Femur (tissue), 1 donor: ENCODE measurements at regions not wholly inside any gene's neighbourhood (a gene's known extent, or its start where the extent isn't known, plus 50 kb on each side); places are given as distances from the start of the nearest gene placed in this dataset.
"Not testable (repeated sequence)": the region's sequence is repeated elsewhere in the genome, so short reads cannot be mapped to it uniquely, and the experiment has no call there.

Source experiments
- DNase-seq: peaks from one replicate; pipeline ENCODE4 v3.0.0-alpha.2; 2017

DNA sequence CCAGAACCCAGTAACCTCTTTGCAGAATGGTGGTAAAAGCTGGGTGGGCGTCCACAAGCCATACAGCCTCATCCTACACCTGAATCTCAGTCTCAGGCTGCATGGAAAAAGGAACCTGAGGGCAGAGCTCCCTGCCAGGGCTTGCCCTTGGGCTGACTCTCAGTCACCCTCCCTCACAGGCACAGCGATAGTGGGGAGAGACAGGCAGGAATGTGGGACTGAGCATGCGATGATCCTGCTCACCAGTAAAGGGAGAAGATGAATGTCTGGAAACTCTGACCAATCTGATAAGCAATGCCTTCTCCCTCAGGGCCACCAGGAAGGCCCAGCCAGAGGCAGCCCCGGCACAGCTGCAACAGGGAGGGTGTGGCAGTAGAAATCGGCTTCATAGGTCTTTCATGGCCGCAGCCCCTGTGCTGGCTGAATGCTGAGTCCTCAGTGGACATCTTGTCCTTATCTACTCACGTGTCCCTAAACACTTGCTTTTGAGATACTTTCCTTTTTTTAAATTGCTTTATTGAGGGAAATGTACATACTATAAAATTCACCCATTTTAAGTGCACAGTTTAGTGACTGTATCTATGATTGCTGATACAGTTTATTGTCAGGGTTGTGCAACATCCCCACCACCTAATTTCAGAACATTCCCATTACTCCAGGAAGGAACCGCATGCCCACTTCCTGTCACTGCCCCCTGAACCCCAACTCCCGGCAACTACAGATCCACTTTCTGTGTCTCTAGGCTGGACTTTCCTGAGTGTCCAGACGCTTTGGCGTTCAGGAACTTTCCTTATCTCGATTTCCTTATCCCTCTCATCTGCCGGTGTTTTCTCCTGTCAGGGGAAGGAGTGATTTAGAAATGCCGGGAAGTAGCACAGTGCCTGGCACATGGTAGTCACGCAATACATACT is 258.1 kb downstream of the PCNX1 start:
- DNase-seq: no peak

DNA sequence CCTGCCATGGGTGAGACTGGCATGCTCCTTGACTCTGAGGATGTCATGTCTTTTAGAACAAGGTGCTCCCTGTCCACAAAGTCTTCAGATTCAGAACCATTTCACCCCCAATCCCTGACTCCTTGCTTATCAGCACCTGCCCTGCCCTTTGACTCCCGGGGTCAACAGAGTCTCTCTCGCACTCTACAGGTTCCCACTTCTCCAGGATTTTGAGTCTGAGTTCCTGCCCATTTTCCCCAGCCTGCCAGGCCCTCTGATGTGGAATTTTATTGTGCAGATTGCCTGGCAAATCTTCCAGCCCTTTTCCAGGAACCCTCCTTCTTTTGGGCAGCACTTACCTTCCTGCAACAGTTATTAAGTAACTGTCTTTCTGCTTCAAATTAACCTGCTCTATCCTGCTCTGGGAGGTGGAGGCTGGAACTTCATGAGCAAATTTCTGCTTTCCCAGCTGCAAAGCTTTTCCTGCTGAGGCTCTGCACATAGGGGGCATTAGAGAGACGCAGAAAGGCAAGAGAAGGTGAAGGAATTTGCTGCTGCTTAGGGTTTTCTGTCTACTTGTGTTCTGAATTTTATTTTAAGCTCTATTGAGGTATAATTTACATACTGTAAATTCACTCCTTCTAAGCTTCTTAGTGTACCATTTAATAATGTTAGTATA is 259.1 kb downstream of the PCNX1 start:
- DNase-seq: peak; percentile 48

- not testable (repeated sequence) for DNase-seq
These were observed 260.2 kb downstream of the PCNX1 start for GRCh38 chr14:71167325-71167950.

DNA sequence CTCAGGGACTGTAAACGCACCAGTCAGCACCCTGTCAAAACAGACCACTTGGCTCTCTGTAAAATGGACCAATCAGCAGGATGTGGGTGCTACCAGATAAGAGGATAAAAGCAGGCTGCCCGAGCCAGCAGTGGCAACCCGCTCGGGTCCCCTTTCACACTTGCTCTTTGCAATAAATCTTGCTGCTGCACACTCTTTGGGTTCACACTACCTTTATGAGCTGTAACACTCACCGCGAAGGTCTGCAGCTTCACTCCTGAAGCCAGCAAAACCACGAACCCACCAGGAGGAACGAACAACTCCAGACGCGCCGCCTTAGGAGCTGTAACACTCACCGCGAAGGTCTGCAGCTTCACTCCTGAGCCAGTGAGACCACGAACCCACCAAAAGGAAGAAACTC is 260.9 kb downstream of the PCNX1 start:
- not testable (repeated sequence) for DNase-seq

- no peak for DNase-seq
These were observed 261.5 kb downstream of the PCNX1 start for GRCh38 chr14:71168564-71169427.

DNA sequence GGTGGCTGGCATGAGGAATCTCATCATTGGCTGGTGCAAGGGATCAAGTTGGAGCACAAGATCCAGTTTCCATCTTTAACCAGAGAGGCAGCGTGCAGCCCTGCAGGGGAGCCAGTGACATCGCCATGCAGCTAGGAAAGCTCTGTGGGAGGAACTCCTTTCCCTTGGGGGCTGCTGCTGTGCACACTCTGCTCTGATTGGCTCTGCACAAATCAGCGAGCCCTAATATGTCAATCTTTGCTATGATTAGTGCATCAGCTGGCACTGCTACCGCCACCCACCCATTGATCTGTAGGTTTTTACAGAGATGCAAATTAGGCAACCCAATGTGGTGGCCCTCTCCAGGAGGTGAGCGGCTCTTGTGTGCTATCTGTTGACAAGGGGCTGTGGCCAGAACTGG is 262.6 kb downstream of the PCNX1 start:
- DNase-seq: no peak

DNA sequence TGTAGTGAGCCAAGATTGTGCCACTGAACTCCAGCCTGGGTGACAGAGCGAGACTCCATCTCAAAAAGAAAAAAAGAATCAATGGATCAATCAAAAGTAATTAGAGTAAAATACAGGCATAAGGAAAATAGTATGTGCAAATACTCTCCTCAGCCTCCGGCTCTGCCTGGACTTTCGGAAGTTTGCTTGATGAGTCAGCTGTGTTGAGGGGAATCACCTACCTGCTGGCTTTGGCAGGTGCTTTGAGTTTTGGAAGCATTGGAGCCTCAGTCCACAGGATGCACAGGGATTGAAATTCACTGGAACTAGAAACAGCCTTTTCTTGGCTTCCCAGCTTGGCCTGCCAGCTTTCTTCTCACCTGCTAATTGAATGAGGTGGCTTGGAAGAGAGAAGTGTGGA is 268.2 kb downstream of the PCNX1 start:
- no peak for DNase-seq

GRCh38 chr14:71179066-71179465 is 271.8 kb downstream of the PCNX1 start:
- no peak for DNase-seq

- DNase-seq: no peak
These were observed 273.1 kb downstream of the PCNX1 start for GRCh38 chr14:71180397-71180796.

- DNase-seq: no peak
These were observed 274.1 kb downstream of the PCNX1 start for GRCh38 chr14:71181215-71182003.

DNA sequence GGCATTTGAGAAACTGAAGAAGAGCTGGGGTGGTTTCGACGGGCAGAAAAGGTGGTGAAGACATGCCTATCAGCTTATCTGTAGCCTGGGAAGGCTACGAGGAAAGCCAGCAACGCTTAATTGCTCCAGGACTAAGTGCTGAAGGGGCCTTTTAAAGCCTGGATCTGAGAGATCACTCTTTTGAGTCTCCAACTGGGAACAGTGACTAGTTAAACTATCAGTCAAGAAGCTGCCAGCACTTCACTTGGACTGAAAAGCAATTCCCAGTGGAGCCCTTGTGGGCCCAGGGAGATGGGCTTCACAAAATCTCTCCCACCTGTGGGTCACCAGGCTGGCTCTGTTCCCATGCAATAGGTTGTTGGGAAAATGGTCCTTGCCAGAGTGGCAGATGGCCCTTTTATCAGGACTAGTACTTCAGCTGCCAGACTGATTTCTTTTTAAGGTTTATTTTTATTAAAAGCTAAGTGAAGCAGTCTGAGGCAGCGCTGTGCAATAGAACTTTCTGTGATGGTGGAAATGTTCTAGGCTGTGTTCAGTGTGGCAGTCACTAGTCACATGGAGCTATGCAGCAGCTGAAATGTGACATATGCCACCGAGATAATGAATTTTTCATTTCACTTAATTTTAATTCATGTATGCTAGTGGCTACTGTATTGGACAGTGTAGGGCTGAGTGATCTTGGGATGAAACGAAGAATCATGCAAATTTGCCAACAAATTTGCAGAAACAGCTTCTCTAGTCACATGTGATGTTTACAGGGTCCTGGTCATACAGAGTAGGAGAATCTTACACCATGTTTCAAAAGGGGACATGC is 276.8 kb downstream of the PCNX1 start:
- DNase-seq: no peak

DNA sequence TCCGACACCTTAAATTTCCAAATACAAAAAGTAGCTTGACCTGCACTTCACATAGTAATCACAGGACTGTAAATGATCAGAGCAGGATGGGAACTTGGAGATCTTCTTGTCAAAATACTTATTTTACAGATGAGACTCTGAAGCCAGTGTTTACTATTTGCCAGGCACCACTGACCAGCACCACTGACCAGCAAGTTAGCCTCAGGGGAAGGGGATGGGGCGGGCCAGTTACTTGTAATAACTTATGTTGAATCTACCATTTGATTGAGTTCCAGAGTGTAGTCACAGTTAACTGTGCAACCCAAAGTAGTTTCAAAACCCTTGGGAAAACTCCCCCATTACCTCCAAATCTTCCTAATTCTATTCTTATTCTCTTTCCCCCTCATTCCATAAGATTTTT is 278.4 kb downstream of the PCNX1 start:
- no peak for DNase-seq

- DNase-seq: no peak
These were observed 280.5 kb downstream of the PCNX1 start for GRCh38 chr14:71187633-71188356.

GRCh38 chr14:71190770-71191374 is 283.6 kb downstream of the PCNX1 start:
- no peak for DNase-seq

GRCh38 chr14:71193663-71194062 is 286.4 kb downstream of the PCNX1 start:
- DNase-seq: no peak

DNA sequence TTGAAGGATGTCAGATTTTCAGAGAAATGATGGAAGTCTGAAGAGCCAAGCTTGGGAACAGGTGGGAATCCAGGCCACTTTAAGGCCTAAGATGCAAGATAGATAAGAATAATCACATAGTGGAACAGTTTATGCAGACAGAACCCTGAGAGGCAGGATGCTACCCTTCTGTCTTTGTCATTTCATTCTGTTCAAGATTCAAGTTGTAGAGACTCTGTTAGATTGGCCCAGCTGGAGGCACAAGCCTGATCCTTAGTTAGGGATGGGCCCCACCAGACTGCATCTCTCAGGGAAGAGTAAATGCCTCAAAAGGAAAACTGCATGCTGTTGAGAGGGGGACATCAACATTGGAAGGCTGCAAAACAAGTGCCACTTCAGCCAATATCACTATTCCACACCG is 287.0 kb downstream of the PCNX1 start:
- DNase-seq: no peak

DNA sequence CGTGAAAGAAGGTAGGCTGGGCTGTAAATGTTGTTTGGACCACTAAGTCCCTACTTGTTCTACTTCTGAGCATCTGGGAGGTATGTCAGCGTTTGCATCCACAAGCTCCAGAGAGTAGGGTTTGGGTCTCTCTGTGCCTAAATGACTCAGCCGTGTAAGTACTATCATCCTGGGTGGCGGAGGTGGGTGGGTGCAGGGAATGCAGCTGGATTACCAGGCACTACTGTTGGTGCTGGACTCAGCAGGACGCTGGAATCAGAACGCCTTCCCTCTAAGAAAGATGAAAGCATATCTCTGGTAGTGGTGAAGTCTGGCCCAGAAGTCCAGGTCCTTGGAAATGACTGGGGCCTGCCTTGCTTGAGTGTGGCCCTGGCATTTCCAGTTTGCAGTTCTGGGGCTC is 289.7 kb downstream of the PCNX1 start:
- DNase-seq: no peak

- DNase-seq: no peak
These were observed 291.4 kb downstream of the PCNX1 start for GRCh38 chr14:71198687-71199086.

- no peak for DNase-seq
These were observed 294.6 kb downstream of the PCNX1 start for GRCh38 chr14:71201840-71202239.

DNA sequence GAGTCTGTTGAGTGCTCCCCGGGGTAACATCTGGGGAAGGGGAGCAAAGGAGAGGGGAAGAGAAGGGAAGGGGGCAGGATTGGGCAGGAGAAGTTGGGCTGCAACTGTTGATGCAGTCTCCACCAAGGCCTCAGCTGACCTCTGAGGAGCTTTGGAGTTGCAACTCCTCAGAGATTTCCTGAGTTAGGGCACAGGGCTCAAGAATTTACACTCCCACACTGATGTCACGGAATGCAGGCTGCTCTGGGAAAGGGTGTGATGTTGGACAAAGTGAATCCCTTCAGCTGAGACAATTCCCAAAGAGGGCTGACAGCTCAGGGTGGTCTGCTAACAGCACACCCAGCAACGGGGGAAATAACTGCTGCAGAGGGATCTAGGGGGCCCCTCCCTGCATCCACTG is 295.6 kb downstream of the PCNX1 start:
- DNase-seq: no peak
